ENCODE measurements at regions not wholly inside any gene's neighbourhood (a gene's known extent, or its start where the extent isn't known, plus 50 kb on each side); places are given as distances from the start of the nearest gene placed in this dataset.
"Not testable (repeated sequence)": the region's sequence is repeated elsewhere in the genome, so short reads cannot be mapped to it uniquely, and the experiment has no call there.

DNA sequence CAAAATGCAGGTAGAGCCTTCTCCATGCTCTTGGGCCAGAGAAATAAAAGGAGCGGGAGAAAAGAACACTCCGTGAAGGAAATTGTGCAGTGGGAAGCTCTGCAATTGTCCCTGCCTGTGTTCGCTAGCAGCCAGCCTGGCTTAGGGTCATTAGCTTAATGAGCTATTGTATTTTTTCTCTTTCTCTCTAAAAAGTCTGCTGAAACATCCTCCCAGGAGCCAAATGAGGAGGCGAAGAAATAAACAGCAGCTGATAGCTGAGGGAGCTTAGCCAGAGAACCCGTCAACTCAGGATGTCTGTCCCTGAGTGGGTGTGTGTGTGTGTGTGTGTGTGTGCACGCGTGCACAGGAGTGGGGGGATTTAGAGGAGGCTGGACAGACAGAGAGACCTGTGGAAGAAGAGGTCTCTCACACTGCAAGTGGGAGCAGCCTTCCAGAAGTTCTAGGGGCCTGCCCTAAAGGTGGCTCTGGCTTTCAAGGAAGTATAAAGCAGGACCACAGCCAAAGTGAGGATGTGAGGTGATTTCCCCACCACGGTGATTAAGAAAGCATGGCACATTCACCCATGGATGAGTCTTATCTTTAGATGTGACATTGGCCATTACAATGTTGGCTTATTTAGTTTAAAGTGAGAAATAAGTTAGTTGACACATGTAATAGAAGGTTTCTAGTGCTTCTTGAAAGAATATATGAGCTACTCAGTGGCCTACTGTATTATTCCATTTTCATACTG is 690.4 kb downstream of the RNF144A start:
- no peak for DNase-seq

DNA sequence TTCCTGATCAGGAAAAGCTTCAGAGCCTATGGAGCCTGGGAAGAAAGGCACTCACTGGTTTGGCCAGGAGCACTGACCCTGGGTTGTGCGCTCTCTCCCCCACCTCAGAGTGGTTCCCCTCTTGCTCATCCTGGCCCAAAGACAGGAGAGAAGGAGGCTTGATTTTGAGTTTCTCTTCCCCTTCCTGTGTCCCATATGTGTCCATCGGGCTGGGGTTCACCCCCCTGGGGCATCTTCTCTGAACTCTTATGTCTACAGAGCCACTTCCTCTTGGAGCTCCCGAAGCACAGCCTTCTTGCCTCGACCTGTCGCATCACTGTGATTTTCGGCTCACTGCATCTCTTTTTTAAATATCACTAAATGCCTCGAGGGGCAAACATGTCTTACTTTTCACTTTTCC is 692.3 kb downstream of the RNF144A start:
- no peak for DNase-seq

DNA sequence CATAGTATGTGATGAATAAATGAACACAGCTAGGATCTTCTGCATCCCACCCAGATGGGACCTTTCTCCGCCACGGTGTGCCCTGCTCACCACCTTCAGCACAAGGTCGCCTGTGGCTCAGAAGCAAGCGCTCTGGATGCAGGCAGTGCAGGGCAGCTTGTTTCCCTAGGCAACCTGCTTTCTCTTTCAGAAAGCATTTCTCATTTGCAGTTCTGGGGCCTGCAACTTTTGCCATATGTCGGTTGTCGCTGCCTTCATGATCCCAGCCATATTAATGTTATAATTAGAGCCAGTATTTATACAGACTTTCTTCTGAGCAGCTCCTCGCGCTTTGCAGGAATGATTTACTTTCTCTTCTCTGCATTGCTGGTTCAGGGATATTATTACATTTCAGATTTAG is 692.8 kb downstream of the RNF144A start:
- DNase-seq = no peak

DNA sequence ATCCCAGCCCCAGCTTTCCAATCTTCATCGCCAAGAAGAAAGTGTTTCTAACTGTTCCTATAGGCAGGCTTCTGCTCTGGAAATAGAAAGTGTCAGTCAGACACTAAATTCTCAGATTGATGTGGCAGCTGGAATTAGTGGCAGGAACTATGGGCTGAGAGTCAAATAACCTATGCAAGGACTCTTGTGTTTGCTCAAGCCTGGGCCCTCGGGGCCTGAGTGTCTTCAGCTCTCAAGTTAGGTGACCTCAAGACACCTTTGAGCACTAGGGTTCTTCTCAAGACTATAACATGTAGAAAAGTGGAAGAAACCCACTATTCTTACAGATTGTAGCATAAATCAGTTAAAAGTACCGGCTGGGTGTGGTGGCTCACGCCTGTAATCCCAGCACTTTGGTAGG is 694.5 kb downstream of the RNF144A start:
- DNase-seq = no peak

DNA sequence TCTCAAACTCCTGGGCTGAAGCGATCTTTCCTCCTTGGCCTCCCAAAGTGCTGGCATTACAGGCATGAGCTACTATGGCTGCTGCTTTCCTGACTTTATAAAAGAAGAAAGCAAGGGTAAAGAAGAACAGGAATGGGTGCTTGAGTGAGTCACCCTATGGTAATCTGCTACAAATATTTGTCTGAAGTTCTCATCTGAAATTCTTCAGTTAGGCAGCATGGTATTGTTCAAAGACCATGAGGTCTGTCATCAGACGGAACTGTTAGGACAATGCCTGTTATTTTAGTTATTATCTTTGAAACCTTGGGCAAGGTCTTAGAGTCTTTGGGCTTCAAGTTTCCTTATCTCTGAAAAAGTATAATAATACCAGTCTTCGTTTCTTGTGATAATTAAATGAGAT is 695.8 kb downstream of the RNF144A start:
- DNase-seq = no peak

DNA sequence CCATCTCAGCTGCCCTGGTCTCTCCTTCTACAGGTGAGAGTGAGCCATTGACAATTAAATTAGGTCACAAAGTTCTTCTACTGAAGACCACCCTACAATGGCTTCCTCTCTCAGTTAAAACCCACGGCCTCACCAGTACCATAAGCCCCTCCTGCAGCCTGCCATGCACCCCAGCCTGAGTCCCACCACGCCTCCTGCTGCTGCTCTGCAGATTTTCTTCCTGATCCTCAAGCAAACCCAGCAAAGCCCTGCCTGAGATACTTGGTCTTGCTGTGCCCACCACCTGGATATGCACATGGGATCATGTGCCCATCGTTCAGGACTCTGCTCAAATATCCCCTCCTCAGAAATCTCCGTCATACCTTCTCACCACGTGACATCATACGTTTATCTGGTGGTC is 696.6 kb downstream of the RNF144A start:
- DNase-seq = no peak

DNA sequence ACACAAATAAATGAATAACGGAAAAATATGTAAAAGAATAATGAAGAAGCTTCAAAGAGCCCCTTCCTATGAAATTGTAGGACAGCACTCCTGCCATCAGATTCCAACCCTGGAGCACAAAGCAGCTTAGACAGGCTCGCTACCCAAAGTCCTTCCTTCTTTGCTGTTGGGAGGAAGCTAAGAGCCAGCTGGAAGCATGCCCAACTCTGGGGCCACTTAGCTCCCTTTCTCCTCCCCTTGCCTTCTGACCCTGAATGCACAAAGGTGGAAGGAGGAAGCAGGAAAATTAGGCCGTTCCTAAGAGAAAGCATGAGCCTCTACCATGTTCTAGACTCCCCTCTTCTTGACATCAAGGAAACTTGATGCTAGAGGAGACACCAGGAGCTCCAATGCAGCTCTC is 700.8 kb downstream of the RNF144A start:
- no peak for DNase-seq

DNA sequence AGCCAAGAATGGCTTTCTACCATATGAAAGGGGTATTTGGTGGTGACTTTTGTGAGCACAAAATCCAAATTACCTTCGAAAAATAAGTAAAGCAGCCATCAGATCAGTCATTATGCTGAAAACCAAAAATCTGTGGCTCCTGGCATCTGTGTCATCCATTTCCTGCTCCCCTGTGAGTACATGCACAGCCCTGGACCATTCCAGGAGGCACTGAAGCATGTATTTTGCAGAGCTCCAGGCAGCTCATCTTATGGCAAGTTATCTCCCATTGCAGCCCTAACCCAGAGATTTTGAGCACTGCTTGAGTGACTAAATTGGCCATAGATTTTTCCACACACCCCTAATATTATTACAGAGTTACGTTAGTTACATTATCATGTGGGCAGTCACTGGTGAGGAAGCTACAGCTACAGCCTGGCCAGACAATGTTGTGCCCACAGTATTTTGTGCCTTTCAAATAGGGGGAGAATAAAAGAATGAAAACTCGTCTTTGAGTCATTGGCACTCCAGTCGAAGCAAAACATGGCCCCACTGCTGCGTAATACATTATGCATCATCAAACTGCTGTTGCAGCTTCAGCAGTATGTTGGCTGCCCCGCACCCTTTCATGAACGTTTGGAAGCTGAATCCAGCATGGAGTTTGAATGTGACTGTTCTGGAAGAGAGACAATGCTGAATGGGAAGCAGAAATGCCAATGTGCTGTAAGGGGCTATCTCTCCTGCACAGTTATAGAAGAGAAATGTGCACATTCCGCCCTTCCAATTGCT is 702.2 kb downstream of the RNF144A start:
- no peak for DNase-seq

DNA sequence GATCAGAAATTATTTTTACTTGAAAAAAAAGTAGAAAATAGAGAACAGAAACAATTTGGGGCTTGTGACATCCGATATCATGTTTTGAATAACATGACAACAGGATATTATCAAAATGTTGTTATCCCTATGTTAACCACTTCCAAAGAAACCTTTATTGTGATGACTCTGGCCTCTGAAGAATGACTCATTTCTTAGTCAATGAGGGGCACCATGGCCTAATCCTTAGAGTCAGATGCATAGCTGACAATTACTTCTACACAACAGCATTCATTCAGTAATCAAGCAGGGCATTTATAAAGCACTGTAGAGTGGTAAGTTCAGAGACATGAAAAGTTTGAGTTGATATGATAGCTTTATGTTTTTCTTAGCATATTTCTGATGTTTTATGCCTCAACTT is 703.0 kb downstream of the RNF144A start:
- peak in 1 of 5 donors; percentile 27 for DNase-seq

DNA sequence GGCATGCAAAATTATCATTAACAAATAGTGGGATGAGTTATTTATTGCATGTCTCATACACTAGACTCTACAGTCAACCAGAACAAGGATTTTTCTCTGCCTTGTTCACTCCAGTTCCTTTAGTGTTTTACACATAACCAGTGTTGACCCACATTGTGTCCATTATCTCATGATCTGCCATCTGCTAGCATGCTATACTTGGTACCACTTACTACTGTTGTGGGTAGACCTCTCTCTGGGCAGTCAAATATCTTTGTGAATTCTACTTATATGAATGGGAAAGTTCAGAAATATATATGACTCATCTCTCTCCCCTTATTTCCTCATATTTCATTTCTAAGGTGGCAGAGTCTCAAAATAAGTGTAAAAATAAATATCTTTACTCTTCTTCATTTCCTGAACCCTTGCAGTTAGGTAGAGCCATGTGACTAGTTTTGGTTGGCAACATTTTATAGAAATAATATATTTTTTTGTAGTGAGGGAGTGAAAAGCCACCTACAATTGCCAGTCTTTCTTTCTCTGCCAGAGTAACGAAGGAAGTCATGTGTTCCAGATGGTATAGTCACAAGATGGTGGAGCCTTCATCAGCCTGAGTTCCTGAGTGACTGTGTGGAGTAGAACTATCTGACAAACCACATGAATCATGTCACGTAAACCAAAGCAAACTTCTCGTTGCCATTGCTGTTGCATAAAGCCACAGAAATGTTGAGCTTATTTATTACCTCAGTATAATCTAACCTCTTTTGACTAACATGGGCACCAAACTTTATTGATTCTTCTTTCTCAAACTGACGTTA is 704.0 kb downstream of the RNF144A start:
- no peak for DNase-seq

DNA sequence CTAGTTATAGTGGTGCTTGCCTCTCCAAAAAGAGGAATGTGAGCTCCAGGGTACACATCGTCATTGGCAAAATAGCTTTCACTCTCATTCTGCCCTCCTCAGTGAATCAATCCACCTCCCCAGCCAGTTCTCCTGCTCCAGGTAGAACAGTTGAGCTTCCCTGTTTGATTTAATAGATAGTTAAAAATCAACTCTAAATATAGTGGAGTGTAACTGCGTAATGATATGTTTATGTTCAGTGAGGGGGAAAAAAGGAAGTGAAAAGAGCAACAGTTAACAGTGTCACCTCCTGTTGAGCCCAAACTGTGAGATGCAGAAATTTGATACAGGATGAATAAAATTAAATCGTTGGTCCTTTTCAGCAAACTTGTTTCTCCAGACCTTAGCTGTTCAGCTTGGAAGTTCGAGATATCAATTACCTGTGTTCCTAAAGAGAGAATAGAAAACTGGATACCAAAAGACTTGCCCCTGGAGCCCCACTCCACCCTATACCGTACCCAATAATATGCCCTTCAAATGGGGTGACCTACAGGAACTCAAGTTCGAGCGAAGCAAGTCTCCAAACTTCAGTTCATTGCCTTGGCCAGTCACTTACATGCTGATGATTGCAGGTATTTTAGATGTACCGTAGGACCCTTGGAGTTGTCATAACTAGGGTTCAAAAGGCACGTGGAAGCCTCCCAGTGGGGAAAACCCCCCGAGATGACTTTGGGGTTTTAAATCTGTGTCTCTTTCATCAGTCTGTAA is 708.4 kb downstream of the RNF144A start:
- no peak for DNase-seq

DNA sequence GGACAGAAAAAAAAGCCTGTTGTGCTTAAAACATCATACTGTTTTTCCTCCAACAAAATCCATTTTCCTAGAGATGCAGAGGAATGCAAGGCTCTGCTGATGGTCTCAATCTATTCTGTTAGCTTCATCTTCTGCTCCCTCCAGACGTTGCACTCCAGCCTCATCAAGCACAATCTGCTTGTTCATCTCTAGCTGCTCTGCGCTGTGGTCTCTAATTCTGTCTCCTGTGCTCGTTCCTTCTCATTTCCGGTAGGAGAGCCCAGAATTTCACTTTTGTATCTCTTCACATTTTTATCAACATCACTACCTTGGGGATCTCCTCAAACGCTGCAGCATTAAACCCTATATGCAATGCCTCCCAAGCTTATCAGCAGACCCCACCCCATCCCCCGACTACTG is 708.9 kb downstream of the RNF144A start:
- no peak for DNase-seq

DNA sequence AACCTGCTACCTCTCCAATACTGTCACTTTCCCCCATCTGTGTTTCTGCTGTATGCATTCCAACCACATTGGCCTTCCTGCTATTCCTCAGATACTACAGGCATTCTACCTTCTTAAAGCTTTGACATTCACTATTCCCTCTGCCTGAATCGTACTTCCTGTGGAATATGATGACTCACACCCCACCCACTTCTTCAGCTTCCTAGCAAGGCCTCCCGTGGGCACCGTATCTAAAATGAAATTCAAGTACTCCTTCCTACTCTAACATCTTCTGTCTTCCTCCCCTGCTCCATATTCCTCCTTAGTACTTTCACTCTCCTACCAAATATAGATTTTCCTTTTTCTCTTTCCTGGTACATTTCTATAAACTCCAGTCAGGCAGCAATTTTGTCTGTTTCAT is 710.4 kb downstream of the RNF144A start:
- no peak for DNase-seq

DNA sequence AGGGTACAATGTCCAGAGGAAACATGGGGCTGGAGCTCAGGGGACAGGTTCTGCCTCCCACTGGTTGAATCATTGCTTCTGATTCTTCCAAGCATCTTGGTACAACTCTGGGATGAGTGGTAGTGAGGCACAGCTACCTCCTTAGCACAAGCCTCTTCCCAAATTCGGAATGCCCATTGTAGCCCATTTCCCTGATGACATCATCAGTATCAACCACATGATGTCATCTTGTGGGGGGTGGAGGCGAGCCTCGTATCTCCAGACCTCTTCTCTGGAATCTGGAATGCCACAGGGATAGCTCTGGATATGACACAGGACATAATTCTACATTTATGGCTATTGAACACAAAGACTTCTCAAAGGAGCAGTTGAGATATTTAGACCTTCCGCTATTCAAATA is 715.2 kb downstream of the RNF144A start:
- no peak for DNase-seq

DNA sequence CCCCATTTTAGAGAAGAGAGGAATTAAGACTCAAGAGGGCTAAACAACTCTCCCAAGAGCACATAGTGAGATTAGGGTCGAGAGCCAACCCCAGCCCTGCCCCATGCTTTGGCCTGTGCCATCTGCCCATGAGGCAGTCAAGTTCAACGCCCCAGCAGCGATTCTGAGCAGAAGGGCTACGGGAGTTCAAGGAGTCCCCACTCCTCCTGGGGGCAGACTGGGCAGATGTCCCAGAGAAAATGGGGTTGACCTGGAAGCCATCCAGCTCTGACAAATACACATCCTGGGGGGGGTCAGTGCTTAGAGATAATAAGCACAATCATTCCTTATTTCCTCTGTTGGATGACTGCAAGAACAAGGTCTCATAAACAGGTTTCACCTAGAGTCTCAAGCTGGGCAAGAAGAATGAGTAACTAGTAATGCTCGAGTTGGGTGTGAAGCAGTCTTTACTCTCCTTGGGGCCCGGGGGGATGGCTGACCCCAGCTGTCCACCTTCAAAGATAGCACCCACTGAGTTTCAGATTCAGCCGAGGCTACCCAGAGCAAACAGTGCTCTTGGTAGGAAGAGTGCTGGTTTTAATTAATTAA is 716.4 kb downstream of the RNF144A start:
- no peak for DNase-seq

DNA sequence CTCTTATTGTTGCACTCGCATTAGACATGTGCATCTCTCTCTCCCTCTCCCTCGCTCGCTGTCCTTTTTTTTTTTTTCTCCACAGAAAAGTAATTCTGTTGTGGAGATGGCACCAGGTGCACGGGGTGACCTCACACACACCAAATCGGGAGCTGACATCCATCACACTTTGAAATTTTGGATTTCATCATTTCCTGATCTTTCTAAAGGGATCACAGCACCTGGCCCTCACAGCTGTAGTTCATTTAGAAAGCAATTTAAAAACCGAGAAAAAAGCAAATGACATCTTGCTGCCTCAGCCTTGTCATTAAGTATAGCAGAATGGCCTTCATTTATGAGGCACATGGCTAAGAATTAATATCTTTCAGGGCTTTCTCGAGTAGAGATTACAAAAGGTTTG is 717.2 kb downstream of the RNF144A start:
- DNase-seq = no peak

DNA sequence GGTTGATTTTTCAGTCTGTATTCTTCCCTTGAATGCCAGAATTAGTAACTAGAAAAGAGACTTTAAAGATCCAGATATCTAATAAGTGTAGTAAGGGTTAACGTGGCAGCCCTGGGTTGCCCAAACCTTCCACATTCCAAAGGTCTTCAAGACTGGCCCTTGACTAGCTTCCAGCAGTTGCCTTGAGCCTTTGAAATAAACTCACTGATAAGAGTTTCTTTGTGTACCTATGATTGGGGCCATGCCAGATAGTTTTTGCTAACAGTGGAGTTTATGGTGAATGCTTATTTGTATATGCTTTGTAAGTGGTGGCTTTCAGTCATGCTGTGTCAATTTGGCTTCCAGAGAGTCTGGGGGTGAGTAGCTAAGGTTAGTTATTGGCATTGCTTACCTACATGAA is 722.3 kb downstream of the RNF144A start:
- no peak for DNase-seq

DNA sequence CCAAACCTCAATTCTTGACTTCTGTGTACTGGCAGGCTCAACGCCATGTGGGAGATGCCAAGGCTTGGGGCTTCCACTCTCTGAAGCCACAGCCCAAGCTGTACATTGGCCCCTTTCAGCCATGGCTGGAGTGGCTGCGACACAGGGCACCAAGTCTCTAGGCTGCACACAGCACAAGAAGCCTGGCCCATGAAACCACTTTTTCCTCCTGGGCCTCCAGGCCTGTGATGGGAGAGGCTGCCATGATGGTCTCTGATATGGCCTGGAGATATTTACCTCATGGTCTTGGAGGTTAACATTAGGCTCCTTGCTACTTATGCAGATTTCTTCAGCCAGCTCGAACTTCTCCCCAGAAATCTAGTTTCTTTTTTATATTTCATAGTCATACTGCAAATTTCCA is 724.1 kb downstream of the RNF144A start:
- DNase-seq = not testable (repeated sequence)

DNA sequence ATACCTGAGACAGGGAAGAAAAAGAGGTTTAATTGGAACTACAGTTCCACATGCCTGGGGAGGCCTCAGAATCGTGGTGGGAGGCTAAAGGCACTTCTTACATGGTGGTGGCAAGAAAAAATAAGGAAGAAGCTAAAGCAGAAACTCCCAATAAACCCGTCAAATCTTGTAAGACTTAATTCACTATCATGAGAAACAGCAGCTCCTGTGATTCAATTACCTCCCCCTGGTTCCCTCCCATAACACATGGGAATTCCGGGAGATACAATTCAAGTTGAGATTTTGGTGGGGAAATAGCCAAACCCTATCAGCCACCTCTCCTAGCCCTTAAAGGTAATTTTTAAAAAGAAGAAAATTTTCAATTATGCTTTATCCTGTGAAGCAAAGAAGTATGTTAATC is 728.8 kb downstream of the RNF144A start:
- DNase-seq = no peak

DNA sequence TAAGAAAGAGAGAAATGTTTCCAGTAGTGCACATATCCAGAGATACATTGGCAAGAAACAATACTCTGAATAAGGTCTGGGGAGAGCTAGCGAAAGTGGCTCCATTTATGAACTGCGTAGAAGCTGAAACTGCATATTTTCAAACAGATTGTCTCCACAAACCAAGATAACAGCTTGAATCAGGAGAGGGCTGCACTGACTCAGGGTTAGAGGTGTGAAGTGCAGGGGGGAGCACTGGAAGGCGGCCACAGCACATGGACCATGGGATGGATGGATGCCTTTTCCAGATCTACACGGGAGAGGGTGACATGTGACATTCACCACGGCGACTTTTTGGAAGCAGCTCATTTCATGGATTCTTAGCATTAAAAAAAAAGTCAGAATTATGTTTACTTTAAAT is 729.4 kb downstream of the RNF144A start:
- DNase-seq = no peak

DNA sequence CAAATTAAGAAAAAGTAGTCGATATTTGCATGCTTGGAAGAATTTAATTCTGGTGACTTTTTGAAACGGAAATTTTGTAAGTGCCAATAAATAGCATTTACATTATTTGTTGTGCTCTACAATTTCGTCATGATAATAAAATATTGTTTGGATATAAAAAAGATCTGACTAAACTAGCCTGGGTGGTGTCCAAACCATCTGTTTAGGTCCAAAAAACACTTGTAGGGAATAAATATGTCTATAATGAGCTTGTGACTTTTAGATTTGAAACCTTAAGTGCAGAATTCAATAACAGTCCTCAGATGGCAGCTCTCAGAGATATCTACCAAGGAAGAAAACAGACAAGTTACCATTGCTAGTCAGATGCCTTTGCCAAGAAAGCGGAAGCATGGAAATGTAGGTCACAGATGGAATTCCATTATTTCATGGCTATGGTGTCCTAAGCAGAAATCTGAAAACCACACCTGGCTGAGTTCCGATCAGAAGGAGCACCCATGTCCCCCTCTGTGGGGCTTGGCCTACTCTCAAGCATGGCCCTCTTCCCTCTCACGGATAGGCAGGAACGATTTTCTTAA is 731.1 kb downstream of the RNF144A start:
- no peak for DNase-seq
